Natural killer cell (primary cell): ENCODE measurements at regions not wholly inside any gene's neighbourhood (a gene's known extent, or its start where the extent isn't known, plus 50 kb on each side); places are given as distances from the start of the nearest gene placed in this dataset.

Experiments used
- ATAC-seq, 3 donors: fragments of 150-1000 bp in 2 of 3; fragments of 200-7000 bp in 1 of 3; cut with Tn5 transposase; 1 replicate in 1 of 3; 2 replicates in 2 of 3; pipeline ENCODE4 v1.10.0; 2021; ENCODE audit warnings: mild to moderate bottlenecking in 2 of 3, moderate library complexity in 2 of 3
- DNase-seq, 2 donors: peaks; one replicate each; pipeline versions ENCODE4 v3.0.0 to v3.0.0-alpha.2; 2013 to 2021; ENCODE audit warnings: mixed read lengths in 1 of 2
- H3K27ac ChIP-seq: one replicate; pipeline ENCODE4 v1.5.1; 2013; ENCODE audit warnings: mild to moderate bottlenecking, low read length
- H3K27me3 ChIP-seq: one replicate; pipeline ENCODE4 v1.6.1; 2013; ENCODE audit warnings: low read length; ENCODE audit not compliant: control insufficient read depth, insufficient read depth
- H3K36me3 ChIP-seq: one replicate; pipeline ENCODE4 v1.6.1; 2013; ENCODE audit warnings: low read length; ENCODE audit not compliant: control insufficient read depth, insufficient read depth
- H3K4me1 ChIP-seq: one replicate; pipeline ENCODE4 v1.6.1; 2013; ENCODE audit warnings: low read length; ENCODE audit not compliant: control insufficient read depth, insufficient read depth
- H3K4me3 ChIP-seq: one replicate; pipeline ENCODE4 v1.5.1; 2013; ENCODE audit warnings: low read length
- H3K9me3 ChIP-seq: one replicate; pipeline ENCODE4 v1.6.1; 2013; ENCODE audit warnings: low read length; ENCODE audit not compliant: control insufficient read depth, insufficient read depth
- H3K27ac Mint-ChIP-seq, 2 donors: one replicate each; pipeline ENCODE4 v1.8.0; 2022; ENCODE audit warnings: mild to moderate bottlenecking in 2 of 2, mixed read lengths in 2 of 2, moderate library complexity in 1 of 2
- H3K27me3 Mint-ChIP-seq, 2 donors: one replicate each; pipeline ENCODE4 v1.8.0; 2022; ENCODE audit warnings: low read depth in 2 of 2, mixed read lengths in 2 of 2
- H3K36me3 Mint-ChIP-seq: one replicate; pipeline ENCODE4 v1.8.0; 2022; ENCODE audit warnings: mixed read lengths
- H3K4me1 Mint-ChIP-seq, 2 donors: one replicate each; pipeline ENCODE4 v1.8.0; 2022; ENCODE audit warnings: mixed read lengths in 2 of 2
- H3K4me3 Mint-ChIP-seq: one replicate; pipeline ENCODE4 v1.8.0; 2022; ENCODE audit warnings: mild to moderate bottlenecking, moderate library complexity, mixed read lengths
- H3K9me3 Mint-ChIP-seq, 2 donors: one replicate each; pipeline ENCODE4 v1.8.0; 2022; ENCODE audit warnings: mixed read lengths in 2 of 2
- WGBS: methylation state at CpG from one replicate; pipeline ENCODE4 v1.1.7; 2013; ENCODE audit warnings: missing lambda C conversion rate; ENCODE audit not compliant: insufficient coverage; 5-methylcytosine and 5-hydroxymethylcytosine counted together
- intact Hi-C: fragments of 100-400 bp; cut with micrococcal nuclease; formaldehyde crosslinking; loops from one replicate; pipeline ENCODE4 v1.14.2; 2022
- TF ChIP-seq, protein P1 (sequence below): fragments of 200-600 bp; IDR thresholded peaks from one replicate; pipeline ENCODE4 v1.8.0; 2022; ENCODE audit warnings: antibody characterized with exemption

GRCh38 chr7:113444261-113444660, 325.9 kb upstream of the SMIM30 start:
- H3K27ac Mint-ChIP-seq, result no peak overlapping the region
- intact Hi-C loops, result no loop called here
- H3K36me3 Mint-ChIP-seq, result no peaks in the 10 kb centered on the region
- peaks cover 7 to 13% of the 10 kb centered on the region in 2 donors for H3K9me3 Mint-ChIP-seq
- no peak for ATAC-seq
- H3K9me3 ChIP-seq, result no peaks in the 10 kb centered on the region
- no peaks in the 10 kb centered on the region for H3K27me3 Mint-ChIP-seq
- H3K4me1 Mint-ChIP-seq, result no peaks in the 10 kb centered on the region
- no peaks in the 10 kb centered on the region for H3K27me3 ChIP-seq
- H3K27ac ChIP-seq, result no peak overlapping the region
- H3K4me3 ChIP-seq, result no peak overlapping the region
- H3K4me1 ChIP-seq, result no peaks in the 10 kb centered on the region
- DNase-seq, result no peak
- TF ChIP-seq, protein P1, sequence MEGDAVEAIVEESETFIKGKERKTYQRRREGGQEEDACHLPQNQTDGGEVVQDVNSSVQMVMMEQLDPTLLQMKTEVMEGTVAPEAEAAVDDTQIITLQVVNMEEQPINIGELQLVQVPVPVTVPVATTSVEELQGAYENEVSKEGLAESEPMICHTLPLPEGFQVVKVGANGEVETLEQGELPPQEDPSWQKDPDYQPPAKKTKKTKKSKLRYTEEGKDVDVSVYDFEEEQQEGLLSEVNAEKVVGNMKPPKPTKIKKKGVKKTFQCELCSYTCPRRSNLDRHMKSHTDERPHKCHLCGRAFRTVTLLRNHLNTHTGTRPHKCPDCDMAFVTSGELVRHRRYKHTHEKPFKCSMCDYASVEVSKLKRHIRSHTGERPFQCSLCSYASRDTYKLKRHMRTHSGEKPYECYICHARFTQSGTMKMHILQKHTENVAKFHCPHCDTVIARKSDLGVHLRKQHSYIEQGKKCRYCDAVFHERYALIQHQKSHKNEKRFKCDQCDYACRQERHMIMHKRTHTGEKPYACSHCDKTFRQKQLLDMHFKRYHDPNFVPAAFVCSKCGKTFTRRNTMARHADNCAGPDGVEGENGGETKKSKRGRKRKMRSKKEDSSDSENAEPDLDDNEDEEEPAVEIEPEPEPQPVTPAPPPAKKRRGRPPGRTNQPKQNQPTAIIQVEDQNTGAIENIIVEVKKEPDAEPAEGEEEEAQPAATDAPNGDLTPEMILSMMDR, result no peak
- no peak overlapping the region for H3K4me3 Mint-ChIP-seq
- no peaks in the 10 kb centered on the region for H3K36me3 ChIP-seq

- intact Hi-C loops, result no loop called here
- no peaks in the 10 kb centered on the region for H3K4me1 ChIP-seq
- ATAC-seq, result no peak
These were observed 321.8 kb upstream of the SMIM30 start for GRCh38 chr7:113440173-113440572.

DNA sequence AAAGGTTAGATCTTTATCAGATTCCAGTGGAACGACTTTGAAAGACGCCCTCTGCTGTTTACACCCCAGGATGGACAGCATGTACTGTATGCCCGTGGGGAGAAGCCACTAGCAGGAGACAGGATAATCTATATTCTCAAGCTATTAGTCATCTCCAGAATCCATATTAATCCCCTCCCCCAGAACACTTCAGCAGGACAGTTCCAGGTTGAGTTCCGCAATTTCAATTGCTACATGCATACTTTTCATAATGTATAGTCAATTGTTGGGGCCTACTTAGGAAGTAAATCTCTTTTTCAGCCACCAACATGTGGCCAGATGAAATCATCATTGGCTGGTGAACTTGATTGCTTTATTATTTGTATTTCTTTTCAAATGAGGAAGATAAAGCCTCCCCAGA, 313.1 kb upstream of the SMIM30 start:
- H3K36me3 Mint-ChIP-seq, result peaks cover 6% of the 10 kb centered on the region
- TF ChIP-seq, protein P1, result no peak
- no peaks in the 10 kb centered on the region for H3K27me3 Mint-ChIP-seq

More at GRCh38 chr7:113440173-113440572, 321.8 kb upstream of the SMIM30 start:
- no peaks in the 10 kb centered on the region for H3K4me1 Mint-ChIP-seq
- H3K36me3 Mint-ChIP-seq, result peaks cover 7% of the 10 kb centered on the region
- H3K36me3 ChIP-seq, result no peaks in the 10 kb centered on the region
- H3K9me3 ChIP-seq, result no peaks in the 10 kb centered on the region
- WGBS, result no CpG with 5 or more reads among the region's 2 CpGs
- H3K9me3 Mint-ChIP-seq, result peaks cover 12 to 16% of the 10 kb centered on the region in 2 donors
- no peaks in the 10 kb centered on the region for H3K27me3 Mint-ChIP-seq
- TF ChIP-seq, protein P1, result no peak
- H3K27ac Mint-ChIP-seq, result no peak overlapping the region
- no peak overlapping the region for H3K27ac ChIP-seq
- no peak overlapping the region for H3K4me3 ChIP-seq
- no peak for DNase-seq
- H3K4me3 Mint-ChIP-seq, result no peak overlapping the region
- no peaks in the 10 kb centered on the region for H3K27me3 ChIP-seq

DNA sequence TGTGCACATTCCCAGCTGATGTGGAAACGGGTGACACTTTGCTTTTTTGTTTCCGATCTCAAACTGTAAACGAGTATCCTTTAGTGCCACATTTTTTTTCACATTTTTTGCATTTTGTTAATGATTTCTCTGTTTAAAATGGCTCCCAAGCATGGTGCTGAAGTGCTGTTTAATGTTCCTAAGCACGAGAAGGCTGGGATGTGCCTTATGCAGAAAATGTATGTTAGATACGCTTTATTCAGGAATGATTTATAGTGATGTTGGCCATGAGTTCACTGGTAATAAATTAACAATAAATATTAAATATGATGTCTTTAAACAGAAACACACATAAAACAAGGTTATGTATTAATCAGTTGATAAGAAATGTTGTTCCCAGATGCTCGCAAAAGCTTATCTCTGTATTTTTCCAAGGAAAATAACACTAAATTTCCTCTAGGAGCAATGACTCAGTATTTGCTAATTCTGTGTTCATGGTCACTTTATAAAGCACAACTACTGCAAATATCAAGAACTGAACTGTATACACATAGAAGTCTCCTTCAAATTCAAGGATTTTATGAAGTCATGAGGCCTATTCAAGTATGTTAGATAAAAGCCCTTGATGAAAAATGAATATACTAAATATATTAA, 305.9 kb upstream of the SMIM30 start:
- no peaks in the 10 kb centered on the region for H3K9me3 ChIP-seq
- Mint-ChIP-seq H3K4me3 (no peak overlapping the region), H3K4me1 (peaks cover 5% of the 10 kb centered on the region in 2 donors), H3K27ac (no peak overlapping the region), H3K27me3 (no peaks in the 10 kb centered on the region), H3K9me3 (no peaks in the 10 kb centered on the region), H3K36me3 (no peaks in the 10 kb centered on the region)
- no peaks in the 10 kb centered on the region for H3K27me3 ChIP-seq
- intact Hi-C loops, result no loop called here
- H3K4me1 ChIP-seq, result no peaks in the 10 kb centered on the region
- TF ChIP-seq, protein P1, result no peak
- ATAC-seq, result no peak
- H3K36me3 ChIP-seq, result no peaks in the 10 kb centered on the region
- WGBS, result 80% methylated on average over 5 of the region's 6 CpGs
- no peak overlapping the region for H3K27ac ChIP-seq
- no peak overlapping the region for H3K4me3 ChIP-seq
- no peak for DNase-seq

More for the DNA sequence above, 313.1 kb upstream of the SMIM30 start:
- no peak for DNase-seq
- Mint-ChIP-seq H3K4me3 (no peak overlapping the region), H3K27ac (no peak overlapping the region), H3K9me3 (peaks cover 2 to 3% of the 10 kb centered on the region in 2 donors), H3K4me1 (no peaks in the 10 kb centered on the region)
- ATAC-seq, result no peak
- H3K4me3 ChIP-seq, result no peak overlapping the region
- no peaks in the 10 kb centered on the region for H3K36me3 ChIP-seq
- no peak overlapping the region for H3K27ac ChIP-seq
- H3K4me1 ChIP-seq, result no peaks in the 10 kb centered on the region
- 86% methylated on average over 3 of the region's 4 CpGs for WGBS
- H3K9me3 ChIP-seq, result no peaks in the 10 kb centered on the region
- no peaks in the 10 kb centered on the region for H3K27me3 ChIP-seq
- intact Hi-C loops, result no loop called here
